CD14-positive monocyte (primary cell): ENCODE measurements at regions not wholly inside any gene's neighbourhood (a gene's known extent, or its start where the extent isn't known, plus 50 kb on each side); places are given as distances from the start of the nearest gene placed in this dataset.

ENCODE experiments used
- DNase-seq, 3 donors: peaks; one replicate each; pipeline ENCODE4 v3.0.0-alpha.2; 2011 to 2022
- H2AFZ ChIP-seq: 2 replicates; pipeline ENCODE4 v1.6.0; 2012; ENCODE audit warnings: mild to moderate bottlenecking, low read depth, low read length, inconsistent platforms; ENCODE audit not compliant: insufficient read depth, poor library complexity, severe bottlenecking
- H3K27ac ChIP-seq, 2 donors: 1 replicate in 1 of 2; 2 replicates in 1 of 2; pipeline ENCODE4 v1.5.1; 2012 to 2013; ENCODE audit warnings: low read length in 2 of 2, control low read depth in 1 of 2, inconsistent platforms in 1 of 2, low read depth in 1 of 2, mild to moderate bottlenecking in 1 of 2
- H3K27me3 ChIP-seq, 2 donors: one replicate each; pipeline versions ENCODE4 v1.6.0 to v1.6.1; 2011 to 2013; ENCODE audit warnings: low read length in 2 of 2; ENCODE audit not compliant: control insufficient read depth in 2 of 2, insufficient read depth in 2 of 2
- H3K36me3 ChIP-seq, 2 donors: replicated peaks in 1 of 2; 1 replicate in 1 of 2; 2 replicates in 1 of 2; pipeline versions ENCODE4 v1.5.1 to v1.6.1; 2012 to 2013; ENCODE audit warnings: low read length in 2 of 2, control low read depth in 1 of 2, inconsistent platforms in 1 of 2, mild to moderate bottlenecking in 1 of 2; ENCODE audit not compliant: insufficient read depth in 2 of 2, control insufficient read depth in 1 of 2
- H3K4me1 ChIP-seq, 2 donors: 1 replicate in 1 of 2; 2 replicates in 1 of 2; pipeline versions ENCODE4 v1.5.1 to v1.6.1; 2012 to 2013; ENCODE audit warnings: low read length in 2 of 2, control low read depth in 1 of 2, inconsistent platforms in 1 of 2, mild to moderate bottlenecking in 1 of 2, moderate library complexity in 1 of 2; ENCODE audit not compliant: insufficient read depth in 2 of 2, control insufficient read depth in 1 of 2
- H3K4me2 ChIP-seq: replicated peaks from 2 replicates; pipeline ENCODE3; 2012; ENCODE audit warnings: low read length, moderate library complexity, mild to moderate bottlenecking; ENCODE audit not compliant: poor library complexity, severe bottlenecking; ENCODE audit errors: extremely low read depth
- H3K4me3 ChIP-seq, 3 experiments: fragments of 200-600 bp in 1 of 3; sonication (generic) in 1 of 3; replicated peaks in 1 of 3; 1 replicate in 2 of 3; 2 replicates in 1 of 3; pipeline ENCODE4 v1.5.1; 2011 to 2013; ENCODE audit warnings: low read length in 3 of 3, mild to moderate bottlenecking in 3 of 3, control low read depth in 2 of 3, low read depth in 2 of 3, inconsistent platforms in 1 of 3, moderate library complexity in 1 of 3
- H3K79me2 ChIP-seq: 2 replicates; pipeline ENCODE4 v1.6.0; 2012; ENCODE audit warnings: mild to moderate bottlenecking, control low read depth, inconsistent platforms, low read length, moderate library complexity; ENCODE audit not compliant: insufficient read depth
- H3K9ac ChIP-seq: 2 replicates; pipeline ENCODE4 v1.6.0; 2017; ENCODE audit warnings: low read length, mild to moderate bottlenecking; ENCODE audit not compliant: insufficient read depth, poor library complexity, severe bottlenecking
- H3K9me3 ChIP-seq, 2 donors: replicated peaks in 1 of 2; 1 replicate in 1 of 2; 2 replicates in 1 of 2; pipeline versions ENCODE4 v1.5.1 to v1.6.1; 2012 to 2013; ENCODE audit warnings: low read length in 2 of 2, control low read depth in 1 of 2; ENCODE audit not compliant: control insufficient read depth in 1 of 2, insufficient read depth in 1 of 2
- H4K20me1 ChIP-seq: 2 replicates; pipeline ENCODE4 v1.6.0; 2012; ENCODE audit warnings: mild to moderate bottlenecking, low read length, control low read depth, moderate library complexity; ENCODE audit not compliant: insufficient read depth
- H3K27ac Mint-ChIP-seq, 7 donors: one replicate each; pipeline ENCODE4 v1.8.0; 2020; ENCODE audit warnings: mild to moderate bottlenecking in 7 of 7, mixed read lengths in 7 of 7, moderate library complexity in 6 of 7, inconsistent platforms in 2 of 7
- H3K27me3 Mint-ChIP-seq, 3 donors: one replicate each; pipeline ENCODE4 v1.8.0; 2021 to 2022; ENCODE audit warnings: low read depth in 3 of 3, mild to moderate bottlenecking in 3 of 3, mixed read lengths in 3 of 3, moderate library complexity in 3 of 3, inconsistent platforms in 1 of 3
- H3K36me3 Mint-ChIP-seq, 2 donors: one replicate each; pipeline ENCODE4 v1.8.0; 2020; ENCODE audit warnings: mixed read lengths in 2 of 2, inconsistent platforms in 1 of 2, mild to moderate bottlenecking in 1 of 2
- H3K4me1 Mint-ChIP-seq: one replicate; pipeline ENCODE4 v1.8.0; 2020; ENCODE audit warnings: mild to moderate bottlenecking, mixed read lengths
- H3K4me3 Mint-ChIP-seq, 2 donors: one replicate each; pipeline ENCODE4 v1.8.0; 2020; ENCODE audit warnings: mild to moderate bottlenecking in 2 of 2, mixed read lengths in 2 of 2, moderate library complexity in 1 of 2
- H3K9me3 Mint-ChIP-seq, 7 donors: one replicate each; pipeline ENCODE4 v1.8.0; 2020 to 2022; ENCODE audit warnings: mixed read lengths in 7 of 7, mild to moderate bottlenecking in 6 of 7, moderate library complexity in 6 of 7, inconsistent platforms in 2 of 7
- CTCF ChIP-seq: fragments of 200-600 bp; IDR thresholded peaks from one replicate; pipeline ENCODE4 v1.8.0; 2022; ENCODE audit warnings: antibody characterized with exemption, mild to moderate bottlenecking
- WGBS: methylation state at CpG from one replicate; pipeline ENCODE4 v1.1.5; 2013; ENCODE audit warnings: missing lambda C conversion rate; ENCODE audit not compliant: insufficient coverage; 5-methylcytosine and 5-hydroxymethylcytosine counted together
- intact Hi-C, 2 donors: fragments of 100-400 bp; cut with micrococcal nuclease; formaldehyde crosslinking; loops; one replicate each; pipeline versions ENCODE4 v1.15.0 to v1.15.1; 2023

- no peaks in the 10 kb centered on the region for H4K20me1 ChIP-seq
- Mint-ChIP-seq H3K4me1 (peaks cover 16% of the 10 kb centered on the region), H3K36me3 (no peaks in the 10 kb centered on the region), H3K27ac (no peak overlapping the region), H3K27me3 (peaks cover 0 to 1% (median 0%) of the 10 kb centered on the region in 3 donors), H3K4me3 (no peak overlapping the region), H3K9me3 (no peaks in the 10 kb centered on the region)
- no peak overlapping the region for H2AFZ ChIP-seq
- no peak overlapping the region for H3K9ac ChIP-seq
- H3K4me1 ChIP-seq, result peaks cover 6% of the 10 kb centered on the region in 2 donors
- H3K79me2 ChIP-seq, result no peaks in the 10 kb centered on the region
- no peaks in the 10 kb centered on the region for H3K36me3 ChIP-seq
- DNase-seq, result no peak
- WGBS, result 43% methylated on average over 2 of the region's 5 CpGs
- H3K4me2 ChIP-seq, result no peak overlapping the region
- no peak for TF ChIP-seq CTCF
- intact Hi-C loops, result no loop called here
- no peak overlapping the region for H3K4me3 ChIP-seq
- H3K9me3 ChIP-seq, result no peaks in the 10 kb centered on the region
- no peaks in the 10 kb centered on the region for H3K27me3 ChIP-seq
- H3K27ac ChIP-seq, result no peak overlapping the region
These were observed 78.4 kb downstream of the ENC1 start for GRCh38 chr5:74562122-74562521.

GRCh38 chr5:74560245-74560644 lies 80.3 kb downstream of the ENC1 start:
- no peak overlapping the region for H3K4me3 Mint-ChIP-seq
- H3K9ac ChIP-seq, result no peak overlapping the region
- no peaks in the 10 kb centered on the region for H4K20me1 ChIP-seq
- peaks cover 6% of the 10 kb centered on the region in 2 donors for H3K4me1 ChIP-seq
- no peak for DNase-seq
- no peaks in the 10 kb centered on the region for H3K9me3 ChIP-seq
- H3K27me3 ChIP-seq, result no peaks in the 10 kb centered on the region
- intact Hi-C loops, result no loop called here
- H3K79me2 ChIP-seq, result no peaks in the 10 kb centered on the region
- no peak overlapping the region for H3K4me3 ChIP-seq
- H2AFZ ChIP-seq, result no peak overlapping the region
- no peaks in the 10 kb centered on the region for H3K36me3 ChIP-seq
- no peak overlapping the region for H3K4me2 ChIP-seq
- H3K9me3 Mint-ChIP-seq, result no peaks in the 10 kb centered on the region
- peaks cover 0 to 1% (median 0%) of the 10 kb centered on the region in 3 donors for H3K27me3 Mint-ChIP-seq
- H3K36me3 Mint-ChIP-seq, result no peaks in the 10 kb centered on the region
- no peak overlapping the region for H3K27ac ChIP-seq
- H3K27ac Mint-ChIP-seq, result no peak overlapping the region
- peaks cover 13% of the 10 kb centered on the region for H3K4me1 Mint-ChIP-seq
- TF ChIP-seq CTCF, result no peak
